ENCODE measurements at regions not wholly inside any gene's neighbourhood (a gene's known extent, or its start where the extent isn't known, plus 50 kb on each side); places are given as distances from the start of the nearest gene placed in this dataset.

GRCh38 chr3:31482493-31483200 is 50.1 kb upstream of the STT3B start:
- no peak for DNase-seq (ENCODE audit: low read depth in 4 of 4, low spot score in 1 of 4)

Measured in stimulated activated CD4-positive, alpha-beta T cell treated with anti-CD3 and anti-CD28 coated beads, Interleukin-1b, Interleukin-23, amount 100 ng/mL, for 24 hours (primary cell).